ENCODE measurements at regions not wholly inside any gene's neighbourhood (a gene's known extent, or its start where the extent isn't known, plus 50 kb on each side); places are given as distances from the start of the nearest gene placed in this dataset.

DNA sequence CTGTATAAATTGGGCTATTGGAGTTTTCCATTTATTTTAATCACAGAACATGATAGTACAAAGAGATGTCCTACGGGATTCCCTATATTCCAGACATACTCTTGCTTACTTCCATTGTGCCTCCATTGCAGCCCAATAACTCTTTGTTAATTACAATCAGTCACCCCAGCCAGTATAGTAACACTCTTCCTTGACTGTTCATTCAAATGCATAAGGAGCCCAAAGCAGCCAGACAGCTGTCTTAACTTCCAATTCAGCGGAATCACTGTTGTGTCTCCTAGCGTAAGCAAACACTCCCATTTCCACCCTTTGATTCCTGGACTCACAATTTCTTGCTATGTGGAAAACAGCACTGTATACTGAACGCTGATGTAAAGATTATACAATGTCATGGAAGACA, 942.3 kb downstream of the TAF11L14 start:
- TF ChIP-seq, protein P1, sequence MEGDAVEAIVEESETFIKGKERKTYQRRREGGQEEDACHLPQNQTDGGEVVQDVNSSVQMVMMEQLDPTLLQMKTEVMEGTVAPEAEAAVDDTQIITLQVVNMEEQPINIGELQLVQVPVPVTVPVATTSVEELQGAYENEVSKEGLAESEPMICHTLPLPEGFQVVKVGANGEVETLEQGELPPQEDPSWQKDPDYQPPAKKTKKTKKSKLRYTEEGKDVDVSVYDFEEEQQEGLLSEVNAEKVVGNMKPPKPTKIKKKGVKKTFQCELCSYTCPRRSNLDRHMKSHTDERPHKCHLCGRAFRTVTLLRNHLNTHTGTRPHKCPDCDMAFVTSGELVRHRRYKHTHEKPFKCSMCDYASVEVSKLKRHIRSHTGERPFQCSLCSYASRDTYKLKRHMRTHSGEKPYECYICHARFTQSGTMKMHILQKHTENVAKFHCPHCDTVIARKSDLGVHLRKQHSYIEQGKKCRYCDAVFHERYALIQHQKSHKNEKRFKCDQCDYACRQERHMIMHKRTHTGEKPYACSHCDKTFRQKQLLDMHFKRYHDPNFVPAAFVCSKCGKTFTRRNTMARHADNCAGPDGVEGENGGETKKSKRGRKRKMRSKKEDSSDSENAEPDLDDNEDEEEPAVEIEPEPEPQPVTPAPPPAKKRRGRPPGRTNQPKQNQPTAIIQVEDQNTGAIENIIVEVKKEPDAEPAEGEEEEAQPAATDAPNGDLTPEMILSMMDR (optimal IDR thresholded peaks at IDR 0.05 in 1 of 3, IDR thresholded peaks at IDR 0.05 in 1 of 3, conservative IDR thresholded peaks at IDR 0.05 in 1 of 3; ENCODE audit: extremely low read depth in 1 of 3, insufficient read depth in 2 of 3, low read length in 3 of 3) = no peak
- no peak for TF ChIP-seq EZH2 (IDR thresholded peaks at IDR 0.05; ENCODE audit: low read length)
